HG03175 (cell line): ENCODE measurements at regions not wholly inside any gene's neighbourhood (a gene's known extent, or its start where the extent isn't known, plus 50 kb on each side); places are given as distances from the start of the nearest gene placed in this dataset.

Source experiments
- ATAC-seq: cut with Tn5 transposase; IDR thresholded peaks from one replicate; pipeline ENCODE4 v1.9.1; 2021; ENCODE audit warnings: mild to moderate bottlenecking, moderate library complexity; ENCODE audit not compliant: unreplicated experiment

DNA sequence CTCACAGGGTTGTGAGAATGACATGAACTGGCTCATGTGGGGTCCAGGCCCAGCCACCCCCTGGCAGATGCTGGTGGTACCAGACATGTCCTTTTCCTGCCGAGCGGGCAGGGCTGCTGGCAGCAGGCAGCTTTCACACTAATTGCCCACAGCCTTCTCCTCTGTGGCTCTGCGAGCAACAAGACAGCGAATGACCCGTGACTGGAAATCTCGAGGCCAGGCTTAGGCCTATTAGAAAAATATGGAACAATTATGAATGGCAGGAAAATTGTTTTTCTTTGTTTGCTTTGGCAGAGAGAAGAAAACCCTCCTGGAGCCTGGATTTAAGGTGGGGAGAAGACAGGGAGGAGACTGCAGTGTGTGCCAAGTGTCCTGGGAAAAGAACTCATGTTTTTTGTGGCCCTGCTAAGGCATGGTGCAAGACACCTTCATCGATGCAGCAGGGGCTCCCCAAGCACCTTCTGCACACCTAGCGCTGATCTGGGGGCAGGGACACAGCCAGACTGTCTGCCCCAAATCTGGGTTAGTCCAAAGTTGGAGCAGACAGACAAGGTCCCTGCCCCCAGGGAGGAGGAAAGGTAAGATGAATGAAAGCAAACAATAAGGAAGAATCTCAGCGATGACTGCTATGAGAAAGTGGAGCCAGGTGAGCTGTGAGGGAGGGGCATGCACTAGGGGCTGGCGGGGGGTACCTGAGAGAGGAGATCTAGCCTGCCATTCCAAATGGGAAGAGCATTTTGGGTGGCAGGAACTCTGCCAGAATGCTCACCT, 193.8 kb upstream of the TLE3 start:
- no peak for ATAC-seq

DNA sequence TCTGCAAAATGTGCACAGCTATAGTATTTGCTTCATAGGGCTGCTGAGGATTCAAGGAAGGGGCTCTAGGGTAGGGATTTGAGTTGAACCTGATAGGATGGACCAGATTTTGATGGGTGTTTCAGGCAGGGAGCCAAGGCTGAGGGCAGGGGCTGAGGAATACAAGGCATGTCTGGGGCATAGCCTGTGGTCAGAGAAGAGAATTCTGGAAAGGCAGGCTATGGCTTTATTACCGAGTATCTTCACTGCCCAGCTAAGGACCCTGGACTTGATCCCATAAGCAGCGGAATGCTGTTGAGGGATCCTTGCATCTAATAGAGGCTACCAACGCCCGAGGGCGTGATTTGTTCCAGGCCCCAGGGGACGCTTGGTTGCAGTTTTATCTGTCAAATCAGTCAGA, 193.0 kb upstream of the TLE3 start:
- ATAC-seq = no peak

DNA sequence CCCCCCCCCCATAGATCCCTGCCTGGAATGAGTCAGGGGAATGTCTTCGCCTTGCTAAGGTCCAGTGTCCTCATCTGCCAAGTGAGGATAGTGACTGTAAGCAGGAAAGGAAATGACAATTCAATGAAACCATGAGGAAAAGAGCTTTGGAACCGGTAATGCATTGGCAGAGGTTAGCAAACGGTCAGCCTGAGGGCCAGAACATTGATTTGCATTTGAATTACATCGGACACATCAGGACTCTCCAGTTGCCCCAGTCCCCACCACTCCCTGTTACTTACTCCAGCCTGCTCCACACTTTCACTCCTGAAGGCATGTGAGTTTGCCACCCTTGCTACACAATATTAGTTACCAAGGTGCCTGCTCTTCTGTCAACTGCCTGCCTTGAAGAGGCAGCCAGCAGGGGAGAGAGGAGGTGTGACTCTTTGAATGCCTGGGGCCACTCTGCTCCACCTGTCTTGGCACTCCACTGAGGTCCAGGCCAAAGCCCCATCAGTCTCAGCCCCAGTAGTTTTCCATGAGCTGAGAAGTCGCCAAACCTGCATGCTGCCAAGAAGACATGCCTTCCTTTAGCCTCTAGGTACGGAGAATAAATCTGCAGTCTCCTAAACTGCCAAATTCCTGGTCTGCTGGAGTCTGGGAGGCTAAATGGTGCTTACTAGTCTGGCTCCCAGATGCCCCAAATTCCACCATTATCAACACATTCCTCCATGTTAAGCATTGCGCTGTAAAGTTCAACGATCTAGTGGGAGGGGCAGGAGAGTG, 191.7 kb upstream of the TLE3 start:
- ATAC-seq = no peak

DNA sequence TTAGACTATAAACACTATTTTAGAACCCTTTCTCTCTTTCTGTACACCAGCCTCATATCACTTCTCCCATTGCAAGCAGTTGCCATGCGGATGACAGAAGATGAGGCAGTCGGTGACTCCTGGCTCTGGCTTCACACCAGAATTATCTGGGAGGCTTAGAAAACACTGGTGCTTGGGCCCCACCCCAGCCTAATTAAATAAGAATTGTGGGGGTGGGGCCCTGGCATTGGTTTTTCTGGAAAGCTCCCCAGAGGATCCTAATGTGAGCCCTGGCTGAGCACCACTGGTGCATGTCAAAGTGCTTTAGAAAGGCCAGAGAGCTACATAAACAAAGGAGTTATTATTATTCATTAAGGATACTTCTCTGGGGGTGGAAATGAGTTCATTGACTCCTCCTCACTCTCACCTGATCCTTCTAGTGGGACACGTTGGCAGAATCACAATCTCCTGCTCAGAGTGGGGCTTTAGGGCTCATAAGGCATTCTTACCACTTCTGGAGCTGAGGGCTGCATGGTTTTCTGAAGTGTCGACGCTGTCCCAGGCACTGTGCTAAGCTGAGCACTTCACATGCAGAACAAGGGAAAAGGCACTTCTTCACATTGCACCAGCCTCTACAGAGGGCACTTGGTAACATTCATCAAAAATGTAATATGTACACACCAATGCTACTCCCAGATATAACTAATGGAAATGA, 188.5 kb upstream of the TLE3 start:
- no peak for ATAC-seq

DNA sequence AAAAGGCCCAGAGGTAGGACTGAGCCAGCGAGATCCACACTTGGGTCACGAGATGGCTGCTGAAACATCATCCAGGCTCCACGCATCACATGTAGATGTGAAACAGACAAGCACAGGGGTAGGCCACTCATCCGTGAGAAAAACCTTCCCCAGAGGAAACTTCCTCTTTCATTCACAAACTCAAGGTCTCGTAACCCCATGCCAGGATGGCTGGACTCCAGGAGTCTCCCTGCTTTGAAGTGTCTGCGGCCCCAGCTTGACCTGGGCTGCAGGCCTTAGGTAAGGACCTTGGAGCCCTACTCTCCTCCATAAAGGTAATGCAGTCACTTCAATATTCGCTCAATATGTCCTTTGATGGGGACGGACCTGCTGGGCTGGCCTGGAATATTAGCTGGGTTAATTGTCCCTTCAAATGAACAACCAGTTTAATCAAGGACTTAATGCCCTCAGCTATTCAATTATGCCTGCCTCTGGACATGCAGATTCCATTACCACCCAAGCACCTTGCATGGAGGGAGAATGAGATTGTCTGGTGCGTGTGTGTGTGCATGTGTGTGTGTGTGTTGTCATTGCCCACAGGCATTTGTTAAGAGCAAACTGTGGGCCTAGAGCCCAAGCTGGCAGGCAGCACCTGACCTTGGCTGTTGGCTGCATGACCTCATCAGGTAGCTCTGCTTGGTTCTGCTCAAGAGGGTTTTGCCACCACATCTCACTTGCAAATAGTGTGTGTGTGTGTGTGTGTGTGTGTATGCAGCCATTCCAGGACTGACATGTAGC, 186.9 kb upstream of the TLE3 start:
- ATAC-seq = no peak

DNA sequence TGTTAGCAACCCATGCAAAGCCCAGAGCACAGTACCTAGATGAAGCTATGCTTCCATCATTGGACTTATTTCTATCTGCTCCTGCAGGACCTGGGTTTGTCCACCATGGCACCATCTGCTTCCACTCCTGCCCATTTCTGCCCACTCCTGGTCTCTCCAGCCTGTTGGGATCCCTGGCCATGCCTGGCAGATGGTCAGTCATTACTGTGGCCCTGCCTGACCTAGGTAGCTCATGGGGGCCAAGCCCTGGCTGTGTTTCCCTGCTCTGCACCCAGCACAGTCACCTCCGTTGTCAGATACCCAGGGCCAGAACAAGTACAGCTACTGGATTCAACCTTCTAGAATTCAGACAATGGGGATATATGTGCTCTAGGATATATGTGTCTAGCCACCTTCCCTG, 185.8 kb upstream of the TLE3 start:
- ATAC-seq = no peak

DNA sequence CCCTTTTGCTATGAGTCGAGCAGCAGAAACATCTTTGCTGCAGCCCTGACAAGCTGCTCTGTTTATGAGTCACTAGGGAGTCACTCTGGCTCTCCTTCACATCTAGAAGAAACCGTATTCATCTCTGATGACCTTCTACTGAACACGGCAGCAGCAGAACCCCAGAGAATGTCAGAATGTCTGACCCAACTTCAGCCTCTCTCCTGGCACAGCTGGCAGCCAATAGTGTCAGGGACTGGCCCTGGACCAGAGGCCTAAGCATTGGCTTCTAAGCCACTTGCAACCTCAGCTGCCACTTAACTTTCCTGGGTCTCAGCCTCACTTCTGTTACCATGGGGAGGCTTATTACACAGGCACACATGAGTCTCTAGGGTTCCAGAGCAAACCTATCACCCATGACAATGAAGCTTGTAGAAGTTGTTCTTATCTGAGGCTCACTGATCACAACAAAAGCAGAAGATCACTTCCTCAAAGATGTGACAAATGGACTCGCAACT, 184.1 kb upstream of the TLE3 start:
- no peak for ATAC-seq

DNA sequence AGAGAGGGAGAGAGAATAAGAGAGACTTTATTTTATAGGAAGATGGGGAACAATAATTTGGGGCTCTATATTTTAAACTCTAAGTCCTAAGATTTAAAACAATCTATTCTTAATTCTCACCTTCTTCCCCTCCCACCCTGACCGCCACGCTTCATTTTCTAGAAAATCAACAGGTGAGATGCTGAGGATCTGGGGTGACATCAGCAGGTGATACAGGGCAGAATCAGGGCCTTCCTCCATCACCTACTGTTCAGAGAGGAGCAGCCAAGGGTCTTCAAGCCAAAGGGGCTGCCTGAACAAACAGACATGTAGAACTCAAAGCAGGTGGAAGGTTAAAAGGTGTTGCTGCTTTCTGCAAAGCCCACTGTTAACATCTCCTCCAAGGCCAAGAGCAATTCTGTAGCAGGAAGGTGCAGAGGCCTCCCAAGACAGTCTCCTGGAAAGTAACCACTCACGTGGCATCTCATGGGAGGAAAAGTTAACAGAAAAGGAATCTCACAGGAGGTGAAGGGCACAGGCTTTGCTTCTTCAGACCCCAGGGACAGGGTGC, 183.6 kb upstream of the TLE3 start:
- no peak for ATAC-seq

DNA sequence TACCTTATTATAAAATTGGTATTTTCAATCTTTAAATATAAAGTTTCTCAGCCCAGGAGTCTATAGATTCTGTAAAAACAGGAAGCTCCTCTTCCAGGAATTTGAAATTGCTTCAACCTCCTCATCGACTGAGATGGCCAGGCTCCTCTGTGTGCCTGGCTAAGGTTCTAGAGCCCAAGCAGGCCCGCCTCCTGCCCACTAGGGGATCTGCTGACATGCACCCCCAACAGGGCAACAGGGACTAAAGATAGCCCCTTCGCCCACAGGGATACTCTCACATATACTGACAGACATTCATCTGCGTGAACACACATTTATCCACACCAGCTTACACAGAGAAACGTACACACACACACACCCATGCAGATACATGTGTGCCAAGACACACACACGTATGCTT, 183.1 kb upstream of the TLE3 start:
- no peak for ATAC-seq

DNA sequence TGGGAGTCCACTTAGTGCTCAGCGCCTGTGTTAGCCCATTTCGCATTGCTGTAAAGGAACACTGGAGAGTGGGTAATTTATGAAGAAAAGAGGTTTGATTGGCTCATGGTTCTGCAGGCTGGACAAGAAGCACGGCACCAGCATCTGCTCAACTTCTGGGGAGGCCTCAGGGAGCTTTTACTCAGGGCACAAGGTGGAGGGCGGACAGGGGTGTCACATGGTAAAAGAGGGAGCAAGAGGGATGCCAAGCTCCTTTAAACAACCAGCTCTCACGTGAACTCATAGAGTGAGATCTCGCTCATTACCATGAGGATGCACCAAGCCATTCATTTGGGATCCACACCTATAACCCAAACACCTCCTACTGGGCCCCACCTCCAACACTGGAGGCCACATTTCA, 181.4 kb upstream of the TLE3 start:
- ATAC-seq = no peak

DNA sequence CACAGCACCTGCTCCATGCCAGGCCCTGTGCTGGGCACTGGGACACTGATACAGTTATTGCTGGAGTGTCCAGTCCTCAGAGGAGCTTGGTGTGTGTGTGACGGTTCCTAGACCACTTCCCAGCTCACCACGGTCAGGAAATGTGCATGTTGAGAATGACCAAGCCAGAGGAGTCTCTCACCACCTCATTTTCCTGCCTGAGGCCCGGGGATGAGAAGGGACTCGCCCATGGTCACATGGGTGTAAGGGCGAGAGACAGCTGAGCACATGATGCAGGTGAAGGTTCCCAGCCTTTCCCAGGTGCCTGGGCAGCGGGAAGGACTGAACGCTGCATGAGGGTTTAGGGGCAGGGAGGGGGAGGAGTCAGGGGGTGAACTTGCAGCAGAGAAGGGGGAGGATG, 180.9 kb upstream of the TLE3 start:
- ATAC-seq = no peak

DNA sequence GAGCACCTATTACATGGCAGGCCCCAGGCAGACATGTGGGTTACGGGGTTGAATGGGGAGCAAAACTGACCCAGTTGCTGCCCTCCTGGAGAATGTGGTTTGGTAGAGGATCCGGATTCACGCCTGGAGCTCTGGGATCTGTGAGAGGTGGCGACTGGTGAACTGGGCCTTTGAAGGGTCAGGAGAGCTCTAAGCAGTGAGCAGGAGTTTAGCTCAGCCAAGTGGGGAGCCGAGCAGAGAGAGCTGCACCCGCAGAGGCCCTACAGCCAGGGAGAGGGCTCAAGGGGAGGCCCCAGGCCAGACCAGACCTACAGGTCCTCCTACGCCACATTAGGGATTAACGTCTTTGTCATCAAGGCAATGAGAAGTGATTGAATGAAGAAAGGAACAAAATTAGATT, 179.8 kb upstream of the TLE3 start:
- no peak for ATAC-seq

DNA sequence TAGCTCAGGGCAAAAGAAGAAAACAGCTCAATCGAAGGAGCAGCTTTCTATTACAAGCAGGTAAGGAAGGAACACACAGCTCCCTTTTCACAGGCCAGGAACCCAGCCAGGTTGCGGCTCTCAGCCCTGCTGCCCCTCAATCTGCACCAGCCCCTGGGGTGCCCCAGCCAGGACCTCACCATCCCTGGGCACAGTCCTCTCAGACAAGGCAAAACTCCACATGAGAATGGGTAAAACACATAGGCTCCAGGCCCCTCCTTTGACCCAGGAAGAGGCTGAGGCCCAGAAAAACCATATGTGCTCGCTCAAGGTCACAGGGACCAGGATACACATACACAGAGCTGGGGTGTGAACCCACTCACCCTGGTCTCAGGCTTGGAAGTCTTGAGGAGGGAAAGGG, 178.7 kb upstream of the TLE3 start:
- ATAC-seq = no peak

DNA sequence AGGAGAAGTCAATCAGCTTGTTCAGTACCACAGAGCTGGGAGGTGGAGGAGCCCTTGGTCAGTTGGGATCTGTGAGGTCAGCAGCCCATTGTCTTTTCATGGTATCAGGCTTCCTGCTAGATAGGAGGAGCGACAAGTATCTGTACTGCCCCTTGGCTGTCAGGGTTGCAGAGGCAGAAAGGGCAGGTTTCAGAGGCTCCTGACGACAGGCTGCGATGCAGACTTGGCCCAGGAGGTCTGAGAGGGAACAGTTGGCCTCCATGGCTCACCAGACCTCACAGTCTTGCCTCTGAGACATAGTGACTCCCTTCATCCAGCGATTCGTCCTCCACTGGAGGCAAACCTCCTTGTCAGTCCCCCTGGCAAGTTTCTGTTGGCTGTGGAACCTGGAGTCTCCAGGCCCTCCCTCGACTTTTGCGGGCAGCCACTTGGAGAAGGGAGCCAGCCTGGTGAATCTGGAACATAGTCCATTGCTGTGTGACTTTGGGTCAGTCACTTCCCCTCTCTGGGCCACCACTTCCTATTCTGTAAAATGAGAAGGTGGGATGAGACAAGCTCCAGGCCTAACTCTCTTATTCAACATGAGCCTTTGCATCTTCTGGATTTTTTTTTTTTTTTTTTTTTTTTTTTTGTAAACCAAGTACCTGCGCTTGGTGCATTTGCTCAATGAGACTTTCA, 177.9 kb upstream of the TLE3 start:
- no peak for ATAC-seq

DNA sequence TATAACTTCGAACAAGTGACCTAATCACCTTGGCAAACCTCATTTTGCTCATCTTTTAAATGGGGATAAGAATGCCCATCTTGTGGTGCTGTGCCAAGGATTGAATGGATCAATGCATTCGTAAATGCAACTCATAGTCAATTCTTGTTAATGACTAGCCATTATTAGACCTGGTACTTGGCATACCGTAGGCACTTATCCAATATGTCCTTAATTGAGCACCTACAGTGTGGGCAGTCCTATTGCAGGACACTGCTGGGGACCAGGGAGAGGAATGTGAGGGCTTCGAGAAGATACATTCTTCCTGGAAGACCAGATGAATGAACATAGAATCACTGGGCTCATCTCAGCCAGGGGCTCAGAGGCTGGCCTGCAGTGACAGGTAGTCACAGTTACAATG, 177.2 kb upstream of the TLE3 start:
- ATAC-seq = no peak

DNA sequence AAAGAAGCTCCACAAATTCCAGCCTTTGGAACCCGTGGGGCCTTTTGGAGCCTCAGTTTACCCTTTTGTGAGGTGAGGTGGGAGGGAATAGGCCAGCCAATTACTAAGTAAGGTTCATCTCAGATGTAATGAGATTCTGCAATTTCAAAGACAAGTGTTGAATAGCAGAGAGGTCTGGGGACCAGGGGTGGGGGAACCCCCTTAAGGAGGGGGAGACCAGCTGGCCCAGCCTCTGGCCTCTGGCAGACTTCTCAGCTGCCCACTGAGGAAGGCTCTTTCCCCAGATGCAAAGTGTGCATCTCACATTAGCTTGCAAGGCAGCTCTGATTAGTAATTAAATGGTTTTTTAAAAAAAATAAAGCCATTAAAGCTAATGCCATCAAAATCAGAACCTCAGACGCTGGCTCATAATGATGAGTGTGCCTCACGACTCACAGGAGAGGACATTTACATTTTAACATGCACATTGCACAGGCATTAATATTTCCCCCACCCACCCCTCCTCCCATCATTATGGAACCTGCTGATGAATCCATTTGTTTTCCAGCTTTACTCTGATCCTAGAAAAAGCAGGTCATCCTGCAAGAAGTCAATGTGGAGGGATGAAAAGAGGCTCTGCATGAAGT, 176.7 kb upstream of the TLE3 start:
- no peak for ATAC-seq

DNA sequence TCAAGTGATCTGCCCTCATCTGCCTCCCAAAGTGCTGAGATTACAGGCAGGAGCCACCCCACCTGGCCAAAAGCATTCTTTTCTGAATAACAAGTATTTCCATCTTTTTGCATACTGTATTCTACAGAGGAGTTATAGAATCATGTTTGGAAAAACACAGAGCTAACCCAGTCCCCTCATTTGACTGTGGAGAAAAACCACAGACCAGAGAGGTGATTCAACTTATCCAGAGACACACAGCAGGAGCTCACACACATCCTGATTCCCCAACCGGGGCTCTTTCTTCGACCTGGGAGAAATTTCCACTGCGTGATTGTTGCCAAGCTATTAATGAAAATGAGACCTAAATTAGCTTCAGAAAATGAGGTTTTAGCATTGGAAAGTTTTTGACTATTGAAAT, 176.1 kb upstream of the TLE3 start:
- ATAC-seq = no peak

DNA sequence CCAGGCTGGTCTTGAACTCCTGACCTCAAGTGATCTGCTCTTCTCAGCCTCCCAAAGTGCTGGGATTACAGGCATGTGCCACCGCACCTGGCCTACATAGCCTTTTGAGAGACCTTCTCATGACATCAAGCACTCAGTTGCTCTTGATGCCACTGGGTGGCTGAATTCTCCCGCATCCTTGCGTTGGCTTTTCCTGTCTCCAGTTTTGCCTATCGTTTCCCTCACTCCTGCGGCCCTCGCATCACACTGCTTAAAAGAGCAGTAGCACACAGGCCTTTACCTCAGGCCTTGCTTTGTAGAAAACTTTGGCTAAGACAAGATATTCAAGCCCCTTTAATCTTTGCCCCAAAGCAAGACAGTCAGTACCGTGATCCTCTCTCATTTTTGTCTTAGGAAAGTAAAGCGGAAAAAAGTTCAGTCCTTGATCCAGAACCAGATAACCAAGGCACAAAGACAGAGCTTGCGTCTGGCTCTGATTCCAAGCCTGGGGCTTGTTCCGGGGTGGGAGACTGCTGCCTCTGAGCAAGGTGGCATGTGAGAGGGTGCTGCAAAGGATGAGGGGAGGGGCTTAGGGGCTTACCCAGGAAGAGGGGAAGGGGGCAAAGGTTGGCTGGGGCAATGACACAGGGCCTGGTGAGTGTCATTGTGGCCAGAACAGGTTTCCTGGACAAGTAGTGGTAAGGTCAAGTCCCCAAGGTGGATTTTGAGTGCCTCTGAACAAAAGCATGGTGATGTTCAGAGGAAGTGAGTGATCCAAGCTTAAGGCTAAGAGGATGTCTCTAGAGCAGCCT, 175.0 kb upstream of the TLE3 start:
- no peak for ATAC-seq
